ENCODE measurements at regions not wholly inside any gene's neighbourhood (a gene's known extent, or its start where the extent isn't known, plus 50 kb on each side); places are given as distances from the start of the nearest gene placed in this dataset.

- no peak for TF ChIP-seq CTCF (IDR thresholded peaks at IDR 0.05)
- TF ChIP-seq POLR2A (IDR thresholded peaks at IDR 0.05) = no peak
Observed at GRCh38 chr13:72156760-72157159, 289.8 kb upstream of the DACH1 start.

All from heart left ventricle (tissue), 13 donors.